D721Med (cell line): ENCODE measurements at regions not wholly inside any gene's neighbourhood (a gene's known extent, or its start where the extent isn't known, plus 50 kb on each side); places are given as distances from the start of the nearest gene placed in this dataset.

Experiments used
- DNase-seq: peaks from one replicate; pipeline ENCODE4 v3.0.0; 2011; ENCODE audit warnings: low spot score; ENCODE audit not compliant: insufficient read length
- FAIRE-seq: peaks from 2 replicates; lab custom pipeline; 2011; peaks lifted over from hg19 to GRCh38; lab: Jason Lieb, UNC
- CTCF ChIP-seq: IDR thresholded peaks from 2 replicates; pipeline ENCODE4 v1.5.1; 2012; ENCODE audit warnings: mild to moderate bottlenecking, control low read depth; ENCODE audit not compliant: insufficient read depth; ENCODE audit errors: missing control alignments

GRCh38 chr11:115558635-115559034 is 54.4 kb upstream of the CADM1 start:
- DNase-seq (no peak), FAIRE-seq (no peak)
- no peak for TF ChIP-seq CTCF

GRCh38 chr11:115557681-115558080 is 53.5 kb upstream of the CADM1 start:
- DNase-seq (no peak), FAIRE-seq (no peak)
- TF ChIP-seq CTCF, result no peak

GRCh38 chr11:115556984-115557383 is 52.8 kb upstream of the CADM1 start:
- DNase-seq, result no peak
- no peak for FAIRE-seq
- no peak for TF ChIP-seq CTCF

GRCh38 chr11:115555336-115556090 is 51.3 kb upstream of the CADM1 start:
- FAIRE-seq, result no peak
- DNase-seq, result no peak
- no peak for TF ChIP-seq CTCF
